Trophoblast cell (in vitro differentiated cells and primary cell): ENCODE measurements at regions not wholly inside any gene's neighbourhood (a gene's known extent, or its start where the extent isn't known, plus 50 kb on each side); places are given as distances from the start of the nearest gene placed in this dataset.
A peak's percentile ranks its signal among the peaks of the same experiment; 100 is the strongest.
"Not testable (repeated sequence)": the region's sequence is repeated elsewhere in the genome, so short reads cannot be mapped to it uniquely, and the experiment has no call there.

Experiments used
- DNase-seq, 2 donors: peaks; one replicate each; pipeline ENCODE4 v3.0.0-alpha.2; 2016
- H2AFZ ChIP-seq: 2 replicates; pipeline ENCODE4 v1.6.1; 2013; ENCODE audit warnings: low read length, moderate library complexity, mild to moderate bottlenecking; ENCODE audit not compliant: insufficient read depth, poor library complexity
- H2AK5ac ChIP-seq: 2 replicates; pipeline ENCODE4 v1.6.1; 2013; ENCODE audit warnings: mild to moderate bottlenecking, low read length
- H2BK120ac ChIP-seq: 2 replicates; pipeline ENCODE4 v1.6.1; 2013; ENCODE audit warnings: low read length, mild to moderate bottlenecking, moderate library complexity; ENCODE audit not compliant: insufficient read depth, poor library complexity
- H2BK12ac ChIP-seq: 2 replicates; pipeline ENCODE4 v1.6.1; 2013; ENCODE audit warnings: mild to moderate bottlenecking, low read length, moderate library complexity
- H2BK5ac ChIP-seq: 2 replicates; pipeline ENCODE4 v1.6.1; 2013; ENCODE audit warnings: low read length, low read depth, moderate library complexity, mild to moderate bottlenecking; ENCODE audit not compliant: poor library complexity
- H3K14ac ChIP-seq: 2 replicates; pipeline ENCODE4 v1.6.1; 2013; ENCODE audit warnings: mild to moderate bottlenecking, low read length
- H3K18ac ChIP-seq: 2 replicates; pipeline ENCODE4 v1.6.1; 2013; ENCODE audit warnings: mild to moderate bottlenecking, low read length
- H3K23ac ChIP-seq: 2 replicates; pipeline ENCODE4 v1.6.1; 2013; ENCODE audit warnings: low read length
- H3K27ac ChIP-seq: 2 replicates; pipeline ENCODE4 v1.5.1; 2013; ENCODE audit warnings: low read depth, mild to moderate bottlenecking, inconsistent platforms, low read length, moderate library complexity
- H3K27me3 ChIP-seq: 2 replicates; pipeline ENCODE4 v1.6.1; 2013; ENCODE audit warnings: inconsistent platforms, mild to moderate bottlenecking, low read length, moderate library complexity; ENCODE audit not compliant: insufficient read depth
- H3K36me3 ChIP-seq, 2 experiments: 1 replicate in 1 of 2; 2 replicates in 1 of 2; pipeline ENCODE4 v1.6.1; 2013; ENCODE audit warnings: low read length in 2 of 2, mild to moderate bottlenecking in 2 of 2, moderate library complexity in 1 of 2; ENCODE audit not compliant: insufficient read depth in 2 of 2, control insufficient read depth in 1 of 2
- H3K4ac ChIP-seq: 2 replicates; pipeline ENCODE4 v1.6.1; 2013; ENCODE audit warnings: low read depth, mild to moderate bottlenecking, low read length, moderate library complexity
- H3K4me1 ChIP-seq, 2 experiments: 1 replicate in 1 of 2; 2 replicates in 1 of 2; pipeline ENCODE4 v1.6.1; 2013; ENCODE audit warnings: low read length in 2 of 2, mild to moderate bottlenecking in 2 of 2, moderate library complexity in 1 of 2; ENCODE audit not compliant: insufficient read depth in 2 of 2, control insufficient read depth in 1 of 2
- H3K4me2 ChIP-seq: 2 replicates; pipeline ENCODE4 v1.6.1; 2013; ENCODE audit warnings: inconsistent platforms, mild to moderate bottlenecking, low read length, moderate library complexity
- H3K4me3 ChIP-seq: 2 replicates; pipeline ENCODE4 v1.5.1; 2013; ENCODE audit warnings: mild to moderate bottlenecking, low read depth, low read length, inconsistent platforms
- H3K79me1 ChIP-seq: one replicate; pipeline ENCODE4 v1.6.1; 2013; ENCODE audit warnings: low read length
- H3K79me2 ChIP-seq: 2 replicates; pipeline ENCODE4 v1.6.1; 2013; ENCODE audit warnings: low read length, mild to moderate bottlenecking; ENCODE audit not compliant: control insufficient read depth, insufficient read depth, poor library complexity
- H3K9ac ChIP-seq: 2 replicates; pipeline ENCODE4 v1.6.1; 2013; ENCODE audit warnings: mild to moderate bottlenecking, low read length
- H3K9me3 ChIP-seq: 2 replicates; pipeline ENCODE4 v1.6.1; 2013; ENCODE audit warnings: low read depth, mild to moderate bottlenecking, control low read depth, inconsistent platforms, low read length; ENCODE audit not compliant: insufficient read depth
- H4K12ac ChIP-seq: 2 replicates; pipeline ENCODE4 v1.6.1; 2013; ENCODE audit warnings: low read depth, mild to moderate bottlenecking, low read length, moderate library complexity
- H4K8ac ChIP-seq: 2 replicates; pipeline ENCODE4 v1.6.1; 2013; ENCODE audit warnings: low read depth, mild to moderate bottlenecking, low read length, moderate library complexity
- H4K91ac ChIP-seq: one replicate; pipeline ENCODE4 v1.6.1; 2013; ENCODE audit warnings: low read depth, mild to moderate bottlenecking, low read length, moderate library complexity
- WGBS: extraction: QIAGEN DNeasy Blood & Tissue Kit; methylation state at CpG from one replicate; pipeline ENCODE4 v1.1.7; 2013; ENCODE audit warnings: missing lambda C conversion rate; ENCODE audit not compliant: insufficient read length, insufficient coverage; ENCODE audit errors: extremely low coverage; 5-methylcytosine and 5-hydroxymethylcytosine counted together

DNA sequence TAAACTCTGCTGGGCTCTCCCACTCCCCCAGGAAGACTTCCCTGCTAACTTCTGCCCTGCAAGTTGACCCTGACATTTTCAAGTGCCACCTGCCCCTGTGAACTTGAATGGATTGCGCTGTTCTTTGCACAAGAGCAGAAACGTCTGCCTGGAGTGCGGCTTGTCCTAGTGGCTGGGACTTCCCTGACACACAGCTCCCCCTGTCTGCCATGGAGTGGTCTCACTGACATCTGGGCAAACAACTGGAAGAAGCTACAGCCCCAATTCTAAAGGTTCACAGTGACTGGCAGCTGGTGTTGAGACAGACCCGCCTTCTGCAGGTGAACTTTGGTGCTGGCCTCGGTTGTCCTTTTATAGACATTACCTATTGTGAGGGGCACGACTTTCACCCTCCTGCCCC, 138.7 kb downstream of the KLRB1 start:
- not testable (repeated sequence) for H3K4me3 ChIP-seq, H3K18ac ChIP-seq, H2AK5ac ChIP-seq, H3K4me1 ChIP-seq, H3K9ac ChIP-seq, H4K91ac ChIP-seq, H2AFZ ChIP-seq, H4K12ac ChIP-seq, H3K79me2 ChIP-seq, H2BK120ac ChIP-seq, H3K27ac ChIP-seq, H3K4me2 ChIP-seq, H3K27me3 ChIP-seq, H3K9me3 ChIP-seq, H3K36me3 ChIP-seq, H3K14ac ChIP-seq, H3K23ac ChIP-seq, H3K4ac ChIP-seq, H4K8ac ChIP-seq, H2BK12ac ChIP-seq, H3K79me1 ChIP-seq, H2BK5ac ChIP-seq
- peak; percentile 22 to 52 for DNase-seq
- whole genome bisulfite sequencing = no CpG with 5 or more reads among the region's 6 CpGs

DNA sequence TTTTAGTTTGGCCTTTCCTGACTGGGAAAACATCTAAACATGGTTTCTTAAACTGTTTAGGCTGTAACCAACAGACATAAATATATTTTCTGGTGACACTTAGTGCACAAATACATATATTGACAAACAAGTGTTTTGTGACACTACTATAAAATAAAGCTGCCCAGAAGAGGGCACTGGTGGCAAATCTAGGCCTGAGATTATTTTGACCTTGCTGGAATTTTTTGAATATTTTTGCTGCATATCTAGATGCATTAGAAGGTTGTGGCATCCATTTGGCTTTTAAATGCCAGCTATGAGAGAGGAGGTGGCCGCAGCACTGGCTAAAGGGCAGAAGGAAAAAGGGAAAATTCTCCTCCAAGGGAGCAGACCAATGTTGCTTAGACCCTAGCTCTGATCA, 139.6 kb downstream of the KLRB1 start:
- not testable (repeated sequence) for H3K79me1 ChIP-seq, H4K8ac ChIP-seq, H3K27me3 ChIP-seq, H4K12ac ChIP-seq, H3K23ac ChIP-seq, H3K14ac ChIP-seq, H3K18ac ChIP-seq, H4K91ac ChIP-seq, H2BK12ac ChIP-seq, H2BK120ac ChIP-seq, H2BK5ac ChIP-seq, H3K4me3 ChIP-seq, H3K9ac ChIP-seq, H3K9me3 ChIP-seq, H2AK5ac ChIP-seq, H2AFZ ChIP-seq, H3K4ac ChIP-seq, H3K4me1 ChIP-seq, H3K27ac ChIP-seq, H3K36me3 ChIP-seq, H3K79me2 ChIP-seq, H3K4me2 ChIP-seq
- WGBS = no CpG with 5 or more reads among the region's 1 CpG
- peak in 1 of 2 donors; percentile 29 for DNase-seq

DNA sequence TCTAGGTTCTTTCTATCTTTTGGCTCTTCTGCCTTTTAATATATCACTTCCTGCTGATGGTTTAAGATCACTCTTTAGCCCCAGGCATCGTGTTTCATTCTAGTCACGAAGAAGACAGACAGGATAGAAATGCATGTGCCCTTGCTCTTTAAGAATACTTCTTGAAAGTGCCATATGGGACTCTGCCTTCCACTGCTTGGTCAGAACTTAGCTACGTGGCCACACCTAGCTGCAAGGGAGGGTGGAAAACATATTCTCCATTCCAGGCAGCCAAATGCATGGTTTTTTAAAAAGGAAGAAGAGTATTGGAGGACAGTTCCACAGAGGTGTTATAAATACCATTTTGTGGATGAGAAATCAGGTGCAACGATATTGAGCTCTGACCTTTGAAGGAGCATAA, 143.3 kb downstream of the KLRB1 start:
- H3K9ac ChIP-seq = no peak overlapping the region
- no peak overlapping the region for H2AK5ac ChIP-seq
- H3K27me3 ChIP-seq = no peaks in the 10 kb centered on the region
- H3K4me3 ChIP-seq = no peak overlapping the region
- no peaks in the 10 kb centered on the region for H3K36me3 ChIP-seq
- H3K4me1 ChIP-seq = no peaks in the 10 kb centered on the region
- H4K91ac ChIP-seq = no peak overlapping the region
- no peak overlapping the region for H4K12ac ChIP-seq
- no peaks in the 10 kb centered on the region for H3K79me1 ChIP-seq
- peak; percentile 28 to 62 for DNase-seq
- no peaks in the 10 kb centered on the region for H3K9me3 ChIP-seq
- H3K4me2 ChIP-seq = no peak overlapping the region
- H3K79me2 ChIP-seq = no peaks in the 10 kb centered on the region
- H2BK12ac ChIP-seq = no peak overlapping the region
- H3K27ac ChIP-seq = no peak overlapping the region
- no peak overlapping the region for H3K4ac ChIP-seq
- H2AFZ ChIP-seq = no peak overlapping the region
- H2BK120ac ChIP-seq = no peak overlapping the region
- H2BK5ac ChIP-seq = no peak overlapping the region
- no CpG with 5 or more reads among the region's 4 CpGs for WGBS
- no peak overlapping the region for H4K8ac ChIP-seq
- H3K14ac ChIP-seq = no peak overlapping the region
- H3K18ac ChIP-seq = no peak overlapping the region
- H3K23ac ChIP-seq = no peak overlapping the region

DNA sequence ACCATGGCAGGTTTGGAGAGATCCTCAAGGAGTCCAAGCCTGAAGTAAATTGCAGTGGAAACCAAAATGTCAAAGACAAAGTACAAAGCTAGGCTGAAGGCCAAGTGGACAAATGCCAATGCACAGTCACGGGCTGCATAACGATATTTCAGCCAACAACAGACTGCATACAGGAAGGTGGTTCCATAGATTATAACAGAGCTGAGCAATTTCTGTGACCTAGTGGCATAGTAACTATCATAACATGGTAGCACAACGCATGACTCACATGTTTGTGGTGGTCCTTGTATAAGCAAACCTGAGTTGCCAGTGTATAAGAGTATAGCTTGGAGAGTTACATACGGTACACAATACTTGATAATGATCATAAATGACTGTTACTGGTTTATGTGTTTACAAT, 152.2 kb downstream of the KLRB1 start:
- H3K14ac ChIP-seq, H2AFZ ChIP-seq, H3K4me1 ChIP-seq, H3K4me2 ChIP-seq, H4K91ac ChIP-seq, H2BK120ac ChIP-seq, H3K27me3 ChIP-seq, H2AK5ac ChIP-seq, DNase-seq, H3K79me1 ChIP-seq, H3K18ac ChIP-seq, H3K27ac ChIP-seq, H4K8ac ChIP-seq, H3K9me3 ChIP-seq, H2BK5ac ChIP-seq, H3K79me2 ChIP-seq, H3K9ac ChIP-seq, H3K36me3 ChIP-seq, H3K23ac ChIP-seq, H3K4me3 ChIP-seq, H4K12ac ChIP-seq, H3K4ac ChIP-seq, H2BK12ac ChIP-seq: not testable (repeated sequence)
- no CpG with 5 or more reads among the region's 4 CpGs for WGBS
